NCI-H1105 (cell line): ENCODE measurements at regions not wholly inside any gene's neighbourhood (a gene's known extent, or its start where the extent isn't known, plus 50 kb on each side); places are given as distances from the start of the nearest gene placed in this dataset.
"Not testable (repeated sequence)": the region's sequence is repeated elsewhere in the genome, so short reads cannot be mapped to it uniquely, and the experiment has no call there.

ENCODE experiments used
- DNase-seq: peaks from one replicate; lab custom pipeline; 2025; lab: John Stamatoyannopoulos, UW

- no peak for DNase-seq
Measured at GRCh38 chr4:12583275-12583674, 900.9 kb downstream of the RAB28 start.

DNA sequence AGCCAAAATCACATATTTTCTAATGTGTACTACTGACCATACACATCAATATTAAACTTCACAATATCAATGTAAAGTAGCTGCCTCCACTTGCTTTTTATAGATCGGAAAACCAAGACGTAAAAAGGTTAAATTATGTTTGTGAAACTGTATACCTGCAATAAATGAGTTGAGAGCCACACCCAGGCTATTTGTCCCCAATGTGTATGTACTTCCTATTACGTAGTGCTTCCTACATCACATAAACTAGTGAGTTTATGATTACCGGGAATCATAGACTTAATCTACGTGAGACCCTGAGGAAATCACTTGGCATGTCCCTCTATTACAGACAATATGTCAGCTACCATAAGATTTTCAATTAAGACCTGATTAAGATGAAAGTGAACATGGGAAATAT lies 903.4 kb downstream of the RAB28 start:
- DNase-seq = no peak

- DNase-seq = no peak
Measured at GRCh38 chr4:12579172-12579571, 905.0 kb downstream of the RAB28 start.

DNA sequence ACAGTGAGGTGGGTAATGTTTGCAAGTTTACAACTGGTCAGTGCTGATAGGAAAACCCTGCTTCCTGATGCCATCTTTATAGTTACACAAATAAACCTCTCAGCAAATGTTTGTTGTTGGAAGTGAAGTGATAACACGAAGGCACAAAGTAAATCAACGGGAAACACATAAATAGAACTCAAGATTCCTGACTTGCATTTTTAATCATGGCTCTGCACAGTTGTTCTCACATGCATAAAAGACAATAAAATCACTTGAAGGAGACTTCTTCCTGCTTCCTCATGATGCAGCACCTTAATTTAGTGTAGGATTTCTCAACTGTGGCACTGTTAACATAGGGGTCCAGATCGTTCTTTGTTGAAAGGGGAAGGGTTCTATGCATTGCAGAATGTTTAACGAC lies 907.7 kb downstream of the RAB28 start:
- DNase-seq = no peak

- DNase-seq = no peak
Measured at GRCh38 chr4:12573716-12574115, 910.4 kb downstream of the RAB28 start.

- no peak for DNase-seq
Measured at GRCh38 chr4:12562476-12563140, 921.5 kb downstream of the RAB28 start.

- DNase-seq = no peak
Measured at GRCh38 chr4:12562021-12562420, 922.1 kb downstream of the RAB28 start.

DNA sequence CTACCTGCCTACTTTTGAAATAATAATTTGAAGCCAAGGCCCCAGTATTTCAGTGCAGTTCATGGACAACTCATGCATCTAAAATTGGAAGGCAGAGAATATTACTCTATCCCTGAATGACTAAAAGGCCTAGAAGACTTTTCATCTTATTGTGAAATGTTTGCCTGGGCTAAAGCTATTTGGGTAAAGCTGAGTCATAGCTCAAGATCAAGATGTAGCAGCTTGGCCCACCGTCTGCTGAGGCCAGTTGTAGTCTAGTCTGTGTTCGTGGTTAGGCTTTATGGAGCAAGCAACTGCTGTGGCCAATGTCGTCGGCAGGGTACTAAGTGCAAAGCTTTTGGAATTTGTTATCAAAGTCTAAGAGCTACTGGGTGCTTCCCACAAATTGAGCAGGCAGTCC lies 929.1 kb downstream of the RAB28 start:
- no peak for DNase-seq

DNA sequence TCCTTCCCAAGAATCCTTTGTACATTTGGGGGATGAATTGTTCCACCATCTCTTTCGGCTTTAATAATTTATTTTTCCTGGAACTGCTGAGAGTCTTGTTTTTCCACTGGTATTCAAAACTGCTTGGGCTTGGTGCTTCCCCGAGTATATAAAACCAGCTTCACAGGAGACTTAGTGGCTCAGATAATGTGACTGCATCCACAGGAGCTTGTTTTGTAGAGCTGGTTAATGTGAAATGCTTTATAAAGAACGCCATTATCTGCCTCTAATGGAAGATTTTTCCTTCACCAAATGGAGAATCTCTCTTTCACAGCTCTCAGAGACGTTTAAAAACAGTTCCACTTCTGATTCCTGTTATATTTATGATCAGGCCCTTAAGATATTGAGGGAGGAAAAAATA lies 935.5 kb downstream of the RAB28 start:
- DNase-seq = no peak

DNA sequence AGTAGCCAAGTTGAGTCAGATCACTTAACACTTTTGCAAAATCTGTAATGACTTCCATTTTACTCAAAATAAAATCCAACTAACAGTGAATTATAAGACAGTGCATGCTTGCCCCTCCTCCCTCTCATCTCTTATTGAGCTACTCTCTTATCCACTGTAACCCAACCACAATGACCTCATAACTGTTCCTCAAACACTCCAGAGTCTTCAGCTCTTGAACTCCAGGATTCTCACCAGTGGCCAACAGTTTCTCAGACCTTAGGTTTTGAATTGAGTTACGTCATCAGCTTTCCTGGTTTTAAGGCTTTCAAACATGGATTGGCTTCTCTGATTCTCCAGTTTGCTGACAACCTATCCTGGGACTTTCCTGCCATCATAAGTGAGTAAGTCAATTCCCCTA lies 938.3 kb downstream of the RAB28 start:
- no peak for DNase-seq

- DNase-seq = no peak
Measured at GRCh38 chr4:12538162-12538561, 946.0 kb downstream of the RAB28 start.

GRCh38 chr4:12534684-12535083 lies 949.5 kb downstream of the RAB28 start:
- DNase-seq = no peak

GRCh38 chr4:12519426-12519825 lies 964.7 kb downstream of the RAB28 start:
- no peak for DNase-seq

DNA sequence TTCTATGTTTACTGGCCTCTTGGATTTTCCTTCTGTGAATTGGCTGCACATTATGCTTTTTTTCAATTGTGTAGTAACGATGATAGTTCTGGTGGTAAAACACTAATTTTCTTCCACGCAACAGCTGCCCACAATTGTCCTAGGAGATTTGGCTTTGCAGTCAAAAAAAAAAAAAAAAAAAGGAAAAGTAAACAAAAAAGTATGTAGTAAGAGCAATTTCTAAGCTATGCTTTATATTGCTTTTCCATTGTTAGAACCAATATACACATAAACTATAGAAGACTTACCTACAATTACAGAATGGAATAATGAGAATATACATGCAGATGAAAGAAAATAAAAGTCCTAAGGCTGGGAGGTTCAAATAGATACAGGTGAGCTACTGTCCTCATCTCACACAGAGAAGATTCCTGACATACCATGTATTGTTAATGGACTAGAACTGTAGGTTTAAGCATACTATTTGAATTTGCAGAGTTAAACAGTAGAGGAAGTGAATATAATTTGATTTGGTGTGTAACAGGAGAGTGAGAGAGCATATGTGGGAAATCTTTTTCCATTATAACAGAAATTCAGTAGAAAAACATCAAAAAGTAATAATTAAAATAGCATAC lies 976.2 kb downstream of the RAB28 start:
- no peak for DNase-seq

GRCh38 chr4:12500409-12500808 lies 983.7 kb downstream of the RAB28 start:
- no peak for DNase-seq

GRCh38 chr4:12499693-12500092 lies 984.4 kb downstream of the RAB28 start:
- DNase-seq = no peak

- no peak for DNase-seq
Measured at GRCh38 chr4:12495211-12495610, 988.9 kb downstream of the RAB28 start.

GRCh38 chr4:12492730-12493393 lies 991.3 kb downstream of the RAB28 start:
- DNase-seq = no peak

DNA sequence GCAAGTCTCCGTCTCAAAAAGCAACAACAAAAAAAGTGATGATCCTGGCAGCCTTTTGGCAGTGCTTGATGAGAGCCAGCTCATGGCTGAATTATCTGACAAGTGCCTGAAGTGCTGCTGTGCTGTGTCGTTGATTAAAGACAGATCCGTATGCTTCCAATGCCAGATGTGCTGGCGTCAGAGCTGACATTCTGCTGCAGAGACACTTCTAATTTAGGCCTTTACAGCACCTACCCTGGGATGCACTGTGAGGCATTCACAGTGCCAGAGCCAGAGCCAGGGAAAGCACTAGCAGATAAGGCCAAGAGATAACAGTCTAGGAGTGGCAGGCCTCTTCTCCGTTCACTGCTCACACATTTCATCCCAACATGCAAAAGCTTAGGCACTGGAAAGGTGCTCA lies 995.5 kb downstream of the RAB28 start:
- no peak for DNase-seq

- no peak for DNase-seq
Measured at GRCh38 chr4:12487000-12487399, 997.1 kb downstream of the RAB28 start.

DNA sequence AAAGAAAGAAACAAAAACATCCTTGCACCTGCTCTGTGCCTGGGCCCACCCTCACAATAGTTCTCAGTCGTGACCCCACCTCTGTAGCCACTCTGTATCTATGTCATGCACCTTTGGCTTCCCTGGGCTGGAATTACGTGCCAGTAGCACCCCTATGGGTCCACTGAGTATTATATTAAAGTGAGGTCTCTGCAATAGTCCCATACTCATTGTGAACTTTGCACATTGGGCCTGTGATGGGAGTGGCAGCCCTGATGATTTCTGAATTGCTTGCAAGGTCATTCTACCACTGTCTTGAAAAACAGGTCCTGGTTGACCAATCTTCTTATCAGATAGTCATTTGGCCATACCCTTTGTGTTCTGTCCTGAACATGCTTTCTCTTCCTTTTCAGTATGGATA lies 1012.1 kb downstream of the RAB28 start:
- no peak for DNase-seq

- DNase-seq = no peak
Measured at GRCh38 chr4:12471193-12471592, 1012.9 kb downstream of the RAB28 start.

GRCh38 chr4:12461576-12461975 lies 1022.6 kb downstream of the RAB28 start:
- not testable (repeated sequence) for DNase-seq

DNA sequence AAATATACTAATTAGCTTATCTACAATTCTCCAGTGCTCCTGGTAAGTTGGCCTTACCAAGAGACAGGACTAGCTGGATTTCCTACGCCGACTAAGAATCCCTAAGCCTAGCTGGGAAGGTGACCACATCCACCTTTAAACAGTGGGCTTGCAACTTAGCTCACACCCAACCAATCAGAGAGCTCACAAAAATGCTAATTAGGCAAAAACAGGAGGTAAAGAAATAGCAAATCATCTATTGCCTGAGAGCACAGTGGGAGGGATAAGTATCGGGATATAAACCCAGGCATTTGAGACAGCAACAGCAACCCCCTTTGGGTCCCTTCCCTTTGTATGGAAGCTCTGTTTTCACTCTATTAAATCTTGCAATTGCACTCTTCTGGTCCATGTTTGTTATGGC lies 1025.0 kb downstream of the RAB28 start:
- no peak for DNase-seq
